ENCODE measurements at regions not wholly inside any gene's neighbourhood (a gene's known extent, or its start where the extent isn't known, plus 50 kb on each side); places are given as distances from the start of the nearest gene placed in this dataset.

DNA sequence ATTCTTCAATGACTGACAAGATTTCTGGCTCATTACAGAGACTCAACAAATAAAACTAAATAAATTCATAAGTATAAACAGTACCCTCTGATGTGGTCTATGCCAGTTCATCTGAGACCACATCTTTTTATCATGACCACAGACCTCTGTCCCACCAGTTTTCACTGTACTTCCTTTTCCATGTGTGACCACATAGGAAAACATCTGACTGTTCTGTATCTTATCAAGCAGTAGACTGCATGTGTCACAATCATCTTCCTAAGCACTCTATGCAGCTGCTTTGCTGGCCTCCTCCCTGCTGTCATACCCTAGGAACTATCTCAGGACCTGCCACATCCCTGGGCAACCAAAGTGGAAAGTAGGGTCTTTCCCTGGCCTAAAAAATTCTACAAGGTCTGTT, 205.0 kb upstream of the ZNF462 start:
- Histone ChIP-seq H3K27me3 (ENCODE audit: control insufficient read depth in 4 of 4, insufficient read depth in 4 of 4, low read length in 3 of 4) (no peaks in the 10 kb centered on the region), H3K36me3 (ENCODE audit: control insufficient read depth in 4 of 4, insufficient read depth in 3 of 4, low read depth in 1 of 4, low read length in 3 of 4) (no peaks in the 10 kb centered on the region), H3K4me1 (ENCODE audit: control insufficient read depth in 4 of 4, insufficient read depth in 4 of 4, low read length in 3 of 4) (no peaks in the 10 kb centered on the region), H3K27ac (ENCODE audit: low read depth in 1 of 2, low read length in 2 of 2) (no peak overlapping the region), H3K9me3 (ENCODE audit: control insufficient read depth in 4 of 4, low read length in 3 of 4) (no peaks in the 10 kb centered on the region), H3K9ac (ENCODE audit: low read depth in 1 of 2, low read length in 2 of 2) (no peak overlapping the region), H3K4me3 (ENCODE audit: low read depth in 1 of 3, low read length in 3 of 3) (no peak overlapping the region)
- TF ChIP-seq RXRA (IDR thresholded peaks at IDR 0.05) (no peak), REST (IDR thresholded peaks at IDR 0.05) (no peak), YY1 (IDR thresholded peaks at IDR 0.05) (no peak), FOXA2 (IDR thresholded peaks at IDR 0.05) (no peak), FOXA1 (IDR thresholded peaks at IDR 0.05) (no peak), ATF3 (IDR thresholded peaks at IDR 0.05) (no peak), NR2F2 (IDR thresholded peaks at IDR 0.05) (no peak), RAD21 (IDR thresholded peaks at IDR 0.05) (no peak), HNF4A (conservative IDR thresholded peaks at IDR 0.05) (no peak), JUND (IDR thresholded peaks at IDR 0.05) (no peak), EGR1 (IDR thresholded peaks at IDR 0.05; ENCODE audit: low read depth in 2 of 2) (no peak), GABPA (IDR thresholded peaks at IDR 0.05 in 1 of 2, conservative IDR thresholded peaks at IDR 0.05 in 1 of 2) (no peak), HNF4G (IDR thresholded peaks at IDR 0.05) (no peak), CTCF (IDR thresholded peaks at IDR 0.05; ENCODE audit: low read depth, low read length, missing input control) (no peak), SP1 (IDR thresholded peaks at IDR 0.05) (no peak), TAF1 (conservative IDR thresholded peaks at IDR 0.05) (no peak)
- TF ChIP-seq, protein P1, sequence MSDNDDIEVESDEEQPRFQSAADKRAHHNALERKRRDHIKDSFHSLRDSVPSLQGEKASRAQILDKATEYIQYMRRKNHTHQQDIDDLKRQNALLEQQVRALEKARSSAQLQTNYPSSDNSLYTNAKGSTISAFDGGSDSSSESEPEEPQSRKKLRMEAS (IDR thresholded peaks at IDR 0.05): no peak
- TF ChIP-seq, protein P2, sequence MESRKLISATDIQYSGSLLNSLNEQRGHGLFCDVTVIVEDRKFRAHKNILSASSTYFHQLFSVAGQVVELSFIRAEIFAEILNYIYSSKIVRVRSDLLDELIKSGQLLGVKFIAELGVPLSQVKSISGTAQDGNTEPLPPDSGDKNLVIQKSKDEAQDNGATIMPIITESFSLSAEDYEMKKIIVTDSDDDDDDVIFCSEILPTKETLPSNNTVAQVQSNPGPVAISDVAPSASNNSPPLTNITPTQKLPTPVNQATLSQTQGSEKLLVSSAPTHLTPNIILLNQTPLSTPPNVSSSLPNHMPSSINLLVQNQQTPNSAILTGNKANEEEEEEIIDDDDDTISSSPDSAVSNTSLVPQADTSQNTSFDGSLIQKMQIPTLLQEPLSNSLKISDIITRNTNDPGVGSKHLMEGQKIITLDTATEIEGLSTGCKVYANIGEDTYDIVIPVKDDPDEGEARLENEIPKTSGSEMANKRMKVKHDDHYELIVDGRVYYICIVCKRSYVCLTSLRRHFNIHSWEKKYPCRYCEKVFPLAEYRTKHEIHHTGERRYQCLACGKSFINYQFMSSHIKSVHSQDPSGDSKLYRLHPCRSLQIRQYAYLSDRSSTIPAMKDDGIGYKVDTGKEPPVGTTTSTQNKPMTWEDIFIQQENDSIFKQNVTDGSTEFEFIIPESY (IDR thresholded peaks at IDR 0.05): no peak
- no peak for DNase-seq (ENCODE audit: low spot score)

Data from liver (tissue), 7 donors.